SK-N-SH (cell line): ENCODE measurements at regions not wholly inside any gene's neighbourhood (a gene's known extent, or its start where the extent isn't known, plus 50 kb on each side); places are given as distances from the start of the nearest gene placed in this dataset.

Experiments used
- CTCF ChIA-PET: fragments of 300-600, 350-600 bp; formaldehyde crosslinking; extraction: SDS; loops from one replicate; lab custom pipeline; 2021; lab: Yijun Ruan, JAX
- POLR2A ChIA-PET: fragments of 350-600 bp; sonication (Branson Sonifier 250); formaldehyde crosslinking; extraction: SDS; loops from one replicate; lab custom pipeline; 2020; ENCODE audit warnings: antibody characterized with exemption, inconsistent platforms; lab: Yijun Ruan, JAX
- DNase-seq: peaks from one replicate; pipeline ENCODE4 v3.0.0; 2012
- H2AFZ ChIP-seq: fragments of 200-600 bp; sonication (generic); 2 replicates; pipeline ENCODE4 v1.8.1; 2016; ENCODE audit warnings: antibody characterized with exemption, mild to moderate bottlenecking, low read depth
- H3F3A ChIP-seq: fragments of 200-600 bp; sonication (generic); replicated peaks from 2 replicates; pipeline ENCODE3; 2016; ENCODE audit warnings: antibody characterized with exemption, mild to moderate bottlenecking; ENCODE audit not compliant: insufficient read depth
- H3K27ac ChIP-seq, 2 experiments: fragments of 200-500 bp in 1 of 2; fragments of 200-600 bp in 1 of 2; sonication (Bioruptor generic) in 1 of 2; sonication (generic), shearing (Covaris generic) in 1 of 2; 2 replicates each; pipeline versions ENCODE4 v1.5.1 to v1.6.1; 2014 to 2016; ENCODE audit warnings: low read depth in 2 of 2, inconsistent platforms in 1 of 2, low read length in 1 of 2, mild to moderate bottlenecking in 1 of 2, mixed read lengths in 1 of 2
- H3K27me3 ChIP-seq: fragments of 200-600 bp; sonication (generic), shearing (Covaris generic); 2 replicates; pipeline ENCODE4 v1.6.1; 2016; ENCODE audit warnings: mixed run types; ENCODE audit not compliant: insufficient read depth
- H3K36me3 ChIP-seq, 2 experiments: fragments of 200-500 bp in 1 of 2; fragments of 200-600 bp in 1 of 2; sonication (Bioruptor generic) in 1 of 2; sonication (generic) in 1 of 2; replicated peaks in 1 of 2; 2 replicates each; pipeline versions ENCODE3 to v1.5.1; 2014 to 2016; ENCODE audit warnings: low read length in 1 of 2, mild to moderate bottlenecking in 1 of 2; ENCODE audit not compliant: insufficient read depth in 2 of 2, control insufficient read depth in 1 of 2
- H3K4me1 ChIP-seq, 2 experiments: fragments of 200-500 bp in 1 of 2; fragments of 200-600 bp in 1 of 2; sonication (Bioruptor generic) in 1 of 2; sonication (generic), shearing (Covaris generic) in 1 of 2; 2 replicates each; pipeline versions ENCODE4 v1.5.1 to v1.6.1; 2014 to 2016; ENCODE audit warnings: low read depth in 1 of 2, low read length in 1 of 2, mixed run types in 1 of 2; ENCODE audit not compliant: insufficient read depth in 2 of 2, control insufficient read depth in 1 of 2
- H3K4me2 ChIP-seq: fragments of 200-600 bp; sonication (generic), shearing (Covaris generic); 2 replicates; pipeline ENCODE4 v1.6.1; 2017; ENCODE audit warnings: mixed run types
- H3K4me3 ChIP-seq, 2 experiments: fragments of 200-500 bp in 1 of 2; fragments of 200-600 bp in 1 of 2; sonication (Bioruptor generic) in 1 of 2; sonication (generic), shearing (Covaris generic) in 1 of 2; 2 replicates each; pipeline versions ENCODE4 v1.5.1 to v1.8.1; 2014 to 2016; ENCODE audit warnings: low read depth in 2 of 2, inconsistent platforms in 1 of 2, low read length in 1 of 2, mild to moderate bottlenecking in 1 of 2, mixed read lengths in 1 of 2, moderate library complexity in 1 of 2
- H3K79me2 ChIP-seq: fragments of 200-600 bp; sonication (generic); 2 replicates; pipeline ENCODE4 v1.8.1; 2017; ENCODE audit warnings: mild to moderate bottlenecking; ENCODE audit not compliant: insufficient read depth
- H3K9ac ChIP-seq: fragments of 200-600 bp; sonication (generic); 2 replicates; pipeline ENCODE4 v1.6.1; 2017; ENCODE audit warnings: mixed run types
- H3K9me2 ChIP-seq: fragments of 200-600 bp; sonication (generic); 2 replicates; pipeline ENCODE4 v1.6.1; 2017; ENCODE audit warnings: mixed run types
- H3K9me3 ChIP-seq: fragments of 200-600 bp; sonication (generic); 2 replicates; pipeline ENCODE4 v1.6.1; 2017; ENCODE audit warnings: mixed run types, mild to moderate bottlenecking, moderate library complexity
- H4K20me1 ChIP-seq: fragments of 200-600 bp; sonication (generic); 2 replicates; pipeline ENCODE4 v1.6.1; 2017; ENCODE audit warnings: mild to moderate bottlenecking, mixed run types; ENCODE audit not compliant: insufficient read depth
- CHD2 ChIP-seq: fragments of 150-350 bp; IDR thresholded peaks from 2 replicates; pipeline ENCODE4 v1.6.1; 2018; ENCODE audit warnings: low read length; ENCODE audit not compliant: partially characterized antibody
- ELF1 ChIP-seq: IDR thresholded peaks from 2 replicates; pipeline ENCODE4 v1.4.0; 2012
- EP300 ChIP-seq, 2 experiments: IDR thresholded peaks; 2 replicates each; pipeline versions ENCODE4 v1.4.0 to v1.6.1; 2012; ENCODE audit warnings: borderline replicate concordance in 1 of 2, low read depth in 1 of 2, low read length in 1 of 2
- POLR2AphosphoS5 ChIP-seq: IDR thresholded peaks from 2 replicates; pipeline ENCODE4 v1.6.1; 2012; ENCODE audit warnings: low read depth, low read length
- RFX5 ChIP-seq: IDR thresholded peaks from 2 replicates; pipeline ENCODE4 v1.6.1; 2012; ENCODE audit warnings: mild to moderate bottlenecking, improper control_type of control experiment, low read length
- SIN3A ChIP-seq: IDR thresholded peaks from 2 replicates; pipeline ENCODE4 v1.6.1; 2012; ENCODE audit warnings: low read depth, mild to moderate bottlenecking, low read length, moderate library complexity, borderline replicate concordance
- SMC3 ChIP-seq: IDR thresholded peaks from 2 replicates; pipeline ENCODE4 v1.6.1; 2012; ENCODE audit warnings: low read depth, low read length, improper control_type of control experiment
- TEAD4 ChIP-seq: IDR thresholded peaks from 2 replicates; pipeline ENCODE4 v1.4.0; 2012; ENCODE audit warnings: mild to moderate bottlenecking, borderline replicate concordance; ENCODE audit not compliant: insufficient read depth
- WGBS: methylation state at CpG from one replicate; pipeline ENCODE4 v1.1.6; 2017; ENCODE audit warnings: low lambda C conversion rate; 5-methylcytosine and 5-hydroxymethylcytosine counted together
- TF ChIP-seq, protein P1 (sequence below): IDR thresholded peaks from 2 replicates; pipeline ENCODE4 v1.4.0; 2012; ENCODE audit warnings: low read depth, borderline replicate concordance
- TF ChIP-seq, protein P2 (sequence below): IDR thresholded peaks from 2 replicates; pipeline ENCODE4 v1.4.0; 2012; ENCODE audit warnings: low read depth
- TF ChIP-seq, protein P3 (sequence below): IDR thresholded peaks from 2 replicates; pipeline ENCODE4 v1.4.0; 2012; ENCODE audit warnings: low read depth, borderline replicate concordance
- TF ChIP-seq, protein P4 (sequence below): fragments of 200-600 bp; sonication (generic); IDR thresholded peaks from 2 replicates; pipeline ENCODE4 v1.6.1; 2017; ENCODE audit warnings: antibody characterized with exemption, mild to moderate bottlenecking, moderate library complexity

DNA sequence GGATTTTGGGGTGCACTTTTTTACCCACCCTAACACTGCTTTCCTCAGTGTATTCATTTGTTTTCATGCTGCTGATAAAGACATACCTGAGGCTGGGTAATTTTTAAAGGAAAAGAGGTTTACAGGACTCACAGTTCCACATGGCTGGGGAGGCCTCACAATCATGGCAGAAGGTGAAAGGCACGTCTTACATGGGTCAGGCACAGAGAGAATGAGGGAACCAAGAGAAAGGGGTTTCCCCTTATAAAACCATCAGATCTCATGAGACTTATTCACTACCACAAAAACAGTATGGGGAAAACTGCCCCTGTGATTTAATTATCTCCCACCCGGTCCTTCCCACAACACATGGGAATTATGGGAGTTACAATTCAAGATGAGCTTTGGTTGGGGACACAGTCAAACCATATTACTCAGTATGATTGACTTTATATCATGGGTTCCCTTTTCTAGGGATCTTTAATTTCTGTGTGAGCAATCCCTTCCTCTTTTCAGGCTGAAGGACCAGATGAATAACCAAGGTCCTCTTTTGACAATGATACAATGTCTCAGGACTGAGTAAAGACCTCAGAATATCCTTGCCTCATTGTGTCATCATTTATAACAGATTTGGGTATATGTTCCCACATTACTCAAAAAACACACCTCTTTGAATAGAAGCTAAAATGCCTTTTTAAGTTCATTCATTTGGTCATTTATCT is 100.1 kb upstream of the TRIB2 start:
- Histone ChIP-seq H3K9me3 (no peaks in the 10 kb centered on the region), H3K4me3 (no peak overlapping the region), H3K9ac (no peak overlapping the region), H4K20me1 (no peaks in the 10 kb centered on the region), H3F3A (peaks cover 6% of the 10 kb centered on the region), H3K4me2 (no peak overlapping the region), H3K9me2 (no peaks in the 10 kb centered on the region), H2AFZ (no peak overlapping the region), H3K36me3 (no peaks in the 10 kb centered on the region), H3K27me3 (no peaks in the 10 kb centered on the region), H3K4me1 (peaks cover 7 to 8% of the 10 kb centered on the region in 2 experiments; a peak in 3 of 4 replicates), H3K27ac (no peak overlapping the region), H3K79me2 (no peaks in the 10 kb centered on the region)
- DNase-seq: no peak
- TF ChIP-seq, protein P1, sequence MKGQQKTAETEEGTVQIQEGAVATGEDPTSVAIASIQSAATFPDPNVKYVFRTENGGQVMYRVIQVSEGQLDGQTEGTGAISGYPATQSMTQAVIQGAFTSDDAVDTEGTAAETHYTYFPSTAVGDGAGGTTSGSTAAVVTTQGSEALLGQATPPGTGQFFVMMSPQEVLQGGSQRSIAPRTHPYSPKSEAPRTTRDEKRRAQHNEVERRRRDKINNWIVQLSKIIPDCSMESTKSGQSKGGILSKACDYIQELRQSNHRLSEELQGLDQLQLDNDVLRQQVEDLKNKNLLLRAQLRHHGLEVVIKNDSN: no peak
- TF ChIP-seq CHD2: no peak
- no peak for TF ChIP-seq EP300 (IDR thresholded peaks at IDR 0.05; ENCODE audit: borderline replicate concordance in 1 of 2, low read depth in 1 of 2, low read length in 1 of 2)
- no peak for TF ChIP-seq TEAD4
- TF ChIP-seq, protein P2, sequence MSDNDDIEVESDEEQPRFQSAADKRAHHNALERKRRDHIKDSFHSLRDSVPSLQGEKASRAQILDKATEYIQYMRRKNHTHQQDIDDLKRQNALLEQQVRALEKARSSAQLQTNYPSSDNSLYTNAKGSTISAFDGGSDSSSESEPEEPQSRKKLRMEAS: no peak
- 77% methylated on average over 2 of the region's 2 CpGs for WGBS
- ChIA-PET CTCF (interaction anchor here (0.7 to 1.2 kb wide), 2 partner anchors 15 to 99 kb away, joined by 3 read pairs; no protein-coding TSS in a partner anchor), POLR2A (no interaction called here)

GRCh38 chr2:12617366-12617765 is 99.4 kb upstream of the TRIB2 start:
- no peak overlapping the region for H3K9ac ChIP-seq
- no peaks in the 10 kb centered on the region for H3K27me3 ChIP-seq
- no peak overlapping the region for H3K4me3 ChIP-seq
- no peaks in the 10 kb centered on the region for H3K36me3 ChIP-seq
- H4K20me1 ChIP-seq: no peaks in the 10 kb centered on the region
- no peak for TF ChIP-seq SIN3A
- no peak for TF ChIP-seq SMC3
- TF ChIP-seq POLR2AphosphoS5: no peak
- TF ChIP-seq RFX5: no peak
- H3F3A ChIP-seq: peaks cover 6% of the 10 kb centered on the region
- H3K4me1 ChIP-seq: peaks cover 7 to 8% of the 10 kb centered on the region in 2 experiments; a peak in 3 of 4 replicates
- no peaks in the 10 kb centered on the region for H3K79me2 ChIP-seq
- H3K9me2 ChIP-seq: no peaks in the 10 kb centered on the region
- ChIA-PET CTCF (interaction anchor here (0.7 kb wide), 1 partner anchor 98 kb away, joined by 3 read pairs; no protein-coding TSS in a partner anchor), POLR2A (no interaction called here)
- H3K9me3 ChIP-seq: no peaks in the 10 kb centered on the region
- no peak for DNase-seq
- no peak overlapping the region for H3K27ac ChIP-seq
- 77% methylated on average over 3 of the region's 3 CpGs for WGBS
- no peak overlapping the region for H3K4me2 ChIP-seq
- no peak overlapping the region for H2AFZ ChIP-seq

DNA sequence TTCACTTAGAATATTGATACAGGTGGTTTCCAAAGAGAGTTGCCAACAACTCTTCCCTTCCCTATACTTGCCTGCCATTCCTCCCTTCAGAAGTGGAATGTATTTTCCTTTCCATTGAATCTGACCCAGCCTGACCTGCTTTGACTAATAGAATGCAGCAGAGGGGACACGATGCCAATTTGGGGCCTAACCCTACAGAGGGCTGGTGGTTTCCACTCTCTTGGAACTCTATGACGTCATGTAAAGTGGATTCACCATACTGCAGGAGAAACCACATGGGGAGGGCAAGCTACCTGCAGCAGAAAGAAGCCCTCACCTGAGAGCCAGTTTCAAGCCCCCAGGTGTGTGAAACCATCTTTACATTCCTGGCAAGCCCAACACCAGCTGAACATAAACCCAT is 98.9 kb upstream of the TRIB2 start:
- peaks cover 6% of the 10 kb centered on the region for H3F3A ChIP-seq
- WGBS: 79% methylated on average over 2 of the region's 2 CpGs
- H3K9me2 ChIP-seq: no peaks in the 10 kb centered on the region
- CTCF ChIA-PET: interaction anchor here (0.8 kb wide), 1 partner anchor 53 kb away, joined by 3 read pairs; no protein-coding TSS in a partner anchor
- H3K36me3 ChIP-seq: no peaks in the 10 kb centered on the region
- no peak overlapping the region for H3K9ac ChIP-seq
- no peak overlapping the region for H3K4me3 ChIP-seq
- no peaks in the 10 kb centered on the region for H4K20me1 ChIP-seq
- no peaks in the 10 kb centered on the region for H3K27me3 ChIP-seq
- no peaks in the 10 kb centered on the region for H3K79me2 ChIP-seq
- H2AFZ ChIP-seq: no peak overlapping the region
- no peak overlapping the region for H3K27ac ChIP-seq
- DNase-seq: no peak
- POLR2A ChIA-PET: no interaction called here
- H3K9me3 ChIP-seq: no peaks in the 10 kb centered on the region
- peaks cover 7 to 8% of the 10 kb centered on the region in 2 experiments; a peak in 3 of 4 replicates for H3K4me1 ChIP-seq
- no peak overlapping the region for H3K4me2 ChIP-seq
- TF ChIP-seq, protein P3, sequence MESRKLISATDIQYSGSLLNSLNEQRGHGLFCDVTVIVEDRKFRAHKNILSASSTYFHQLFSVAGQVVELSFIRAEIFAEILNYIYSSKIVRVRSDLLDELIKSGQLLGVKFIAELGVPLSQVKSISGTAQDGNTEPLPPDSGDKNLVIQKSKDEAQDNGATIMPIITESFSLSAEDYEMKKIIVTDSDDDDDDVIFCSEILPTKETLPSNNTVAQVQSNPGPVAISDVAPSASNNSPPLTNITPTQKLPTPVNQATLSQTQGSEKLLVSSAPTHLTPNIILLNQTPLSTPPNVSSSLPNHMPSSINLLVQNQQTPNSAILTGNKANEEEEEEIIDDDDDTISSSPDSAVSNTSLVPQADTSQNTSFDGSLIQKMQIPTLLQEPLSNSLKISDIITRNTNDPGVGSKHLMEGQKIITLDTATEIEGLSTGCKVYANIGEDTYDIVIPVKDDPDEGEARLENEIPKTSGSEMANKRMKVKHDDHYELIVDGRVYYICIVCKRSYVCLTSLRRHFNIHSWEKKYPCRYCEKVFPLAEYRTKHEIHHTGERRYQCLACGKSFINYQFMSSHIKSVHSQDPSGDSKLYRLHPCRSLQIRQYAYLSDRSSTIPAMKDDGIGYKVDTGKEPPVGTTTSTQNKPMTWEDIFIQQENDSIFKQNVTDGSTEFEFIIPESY: no peak
- TF ChIP-seq, protein P4, sequence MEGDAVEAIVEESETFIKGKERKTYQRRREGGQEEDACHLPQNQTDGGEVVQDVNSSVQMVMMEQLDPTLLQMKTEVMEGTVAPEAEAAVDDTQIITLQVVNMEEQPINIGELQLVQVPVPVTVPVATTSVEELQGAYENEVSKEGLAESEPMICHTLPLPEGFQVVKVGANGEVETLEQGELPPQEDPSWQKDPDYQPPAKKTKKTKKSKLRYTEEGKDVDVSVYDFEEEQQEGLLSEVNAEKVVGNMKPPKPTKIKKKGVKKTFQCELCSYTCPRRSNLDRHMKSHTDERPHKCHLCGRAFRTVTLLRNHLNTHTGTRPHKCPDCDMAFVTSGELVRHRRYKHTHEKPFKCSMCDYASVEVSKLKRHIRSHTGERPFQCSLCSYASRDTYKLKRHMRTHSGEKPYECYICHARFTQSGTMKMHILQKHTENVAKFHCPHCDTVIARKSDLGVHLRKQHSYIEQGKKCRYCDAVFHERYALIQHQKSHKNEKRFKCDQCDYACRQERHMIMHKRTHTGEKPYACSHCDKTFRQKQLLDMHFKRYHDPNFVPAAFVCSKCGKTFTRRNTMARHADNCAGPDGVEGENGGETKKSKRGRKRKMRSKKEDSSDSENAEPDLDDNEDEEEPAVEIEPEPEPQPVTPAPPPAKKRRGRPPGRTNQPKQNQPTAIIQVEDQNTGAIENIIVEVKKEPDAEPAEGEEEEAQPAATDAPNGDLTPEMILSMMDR: no peak
- no peak for TF ChIP-seq ELF1
